Osteoblast (primary cell): ENCODE measurements at regions not wholly inside any gene's neighbourhood (a gene's known extent, or its start where the extent isn't known, plus 50 kb on each side); places are given as distances from the start of the nearest gene placed in this dataset.

ENCODE experiments used
- DNase-seq: peaks from one replicate; pipeline ENCODE4 v3.0.0; 2011; ENCODE audit warnings: low spot score, mixed read lengths; ENCODE audit not compliant: insufficient read length; ENCODE audit errors: missing footprints
- H2AFZ ChIP-seq: 2 replicates; pipeline ENCODE4 v1.6.0; 2011; ENCODE audit warnings: mild to moderate bottlenecking, low read length
- H3K27ac ChIP-seq: 2 replicates; pipeline ENCODE4 v1.5.1; 2011; ENCODE audit warnings: mild to moderate bottlenecking, low read depth, low read length, moderate library complexity
- H3K27me3 ChIP-seq: 2 replicates; pipeline ENCODE4 v1.6.0; 2012; ENCODE audit warnings: mild to moderate bottlenecking, control low read depth, inconsistent platforms, low read length, moderate library complexity; ENCODE audit not compliant: insufficient read depth
- H3K36me3 ChIP-seq: 2 replicates; pipeline ENCODE4 v1.5.1; 2011; ENCODE audit warnings: mild to moderate bottlenecking, low read length, control low read depth, moderate library complexity; ENCODE audit not compliant: insufficient read depth
- H3K4me1 ChIP-seq: 2 replicates; pipeline ENCODE4 v1.5.1; 2011; ENCODE audit warnings: mild to moderate bottlenecking, low read length, control low read depth, moderate library complexity; ENCODE audit not compliant: insufficient read depth
- H3K4me2 ChIP-seq: 2 replicates; pipeline ENCODE4 v1.6.0; 2011; ENCODE audit warnings: mild to moderate bottlenecking, low read length; ENCODE audit not compliant: insufficient read depth
- H3K4me3 ChIP-seq: fragments of 200-600 bp; sonication (generic); 3 replicates; pipeline ENCODE4 v1.5.1; 2012; ENCODE audit warnings: mild to moderate bottlenecking, low read length, inconsistent platforms; ENCODE audit not compliant: insufficient read depth
- H3K79me2 ChIP-seq: 2 replicates; pipeline ENCODE4 v1.6.0; 2012; ENCODE audit warnings: mild to moderate bottlenecking, low read length, control low read depth, inconsistent platforms; ENCODE audit not compliant: insufficient read depth
- H3K9me3 ChIP-seq: 2 replicates; pipeline ENCODE4 v1.5.1; 2011; ENCODE audit warnings: low read depth, low read length, control low read depth
- H4K20me1 ChIP-seq: 2 replicates; pipeline ENCODE4 v1.6.0; 2012; ENCODE audit warnings: mild to moderate bottlenecking, low read length, control low read depth; ENCODE audit not compliant: insufficient read depth
- CTCF ChIP-seq: IDR thresholded peaks from 2 replicates; pipeline ENCODE4 v1.5.1; 2011; ENCODE audit warnings: mild to moderate bottlenecking, low read depth, low read length, moderate library complexity; ENCODE audit errors: extremely low read depth

- no peaks in the 10 kb centered on the region for H3K9me3 ChIP-seq
- no peaks in the 10 kb centered on the region for H3K36me3 ChIP-seq
- H3K4me2 ChIP-seq, result no peak overlapping the region
- H2AFZ ChIP-seq, result no peak overlapping the region
- no peak for TF ChIP-seq CTCF
- H4K20me1 ChIP-seq, result no peaks in the 10 kb centered on the region
- H3K79me2 ChIP-seq, result no peaks in the 10 kb centered on the region
- no peaks in the 10 kb centered on the region for H3K27me3 ChIP-seq
- no peak overlapping the region for H3K4me3 ChIP-seq
- H3K27ac ChIP-seq, result no peak overlapping the region
- H3K4me1 ChIP-seq, result no peaks in the 10 kb centered on the region
- peak; percentile 84 for DNase-seq
These were observed 128.4 kb downstream of the BUD13 start for GRCh38 chr11:116644201-116644940.

- TF ChIP-seq CTCF, result no peak
- Histone ChIP-seq H3K27me3 (no peaks in the 10 kb centered on the region), H3K4me3 (no peak overlapping the region)
These were observed 129.3 kb downstream of the BUD13 start for GRCh38 chr11:116643521-116643920.

GRCh38 chr11:116642902-116643301, 129.9 kb downstream of the BUD13 start:
- no peak for DNase-seq
- Histone ChIP-seq H3K79me2 (no peaks in the 10 kb centered on the region), H4K20me1 (no peaks in the 10 kb centered on the region), H2AFZ (no peak overlapping the region), H3K27me3 (no peaks in the 10 kb centered on the region), H3K27ac (no peak overlapping the region), H3K9me3 (no peaks in the 10 kb centered on the region), H3K4me3 (no peak overlapping the region), H3K4me1 (no peaks in the 10 kb centered on the region), H3K36me3 (no peaks in the 10 kb centered on the region), H3K4me2 (no peak overlapping the region)
- no peak for TF ChIP-seq CTCF

More at GRCh38 chr11:116643521-116643920, 129.3 kb downstream of the BUD13 start:
- H3K4me2 ChIP-seq, result no peak overlapping the region
- H3K9me3 ChIP-seq, result no peaks in the 10 kb centered on the region
- no peaks in the 10 kb centered on the region for H3K79me2 ChIP-seq
- no peak overlapping the region for H2AFZ ChIP-seq
- no peaks in the 10 kb centered on the region for H3K36me3 ChIP-seq
- no peak for DNase-seq
- H3K4me1 ChIP-seq, result no peaks in the 10 kb centered on the region
- no peaks in the 10 kb centered on the region for H4K20me1 ChIP-seq
- H3K27ac ChIP-seq, result no peak overlapping the region

GRCh38 chr11:116642481-116642880, 130.3 kb downstream of the BUD13 start:
- Histone ChIP-seq H2AFZ (no peak overlapping the region), H3K36me3 (no peaks in the 10 kb centered on the region), H3K4me1 (no peaks in the 10 kb centered on the region), H3K27me3 (no peaks in the 10 kb centered on the region), H3K4me2 (no peak overlapping the region), H3K4me3 (no peak overlapping the region), H3K27ac (no peak overlapping the region), H3K9me3 (no peaks in the 10 kb centered on the region), H3K79me2 (no peaks in the 10 kb centered on the region), H4K20me1 (no peaks in the 10 kb centered on the region)
- TF ChIP-seq CTCF, result no peak
- DNase-seq, result no peak
